H1 (cell line): ENCODE measurements at regions not wholly inside any gene's neighbourhood (a gene's known extent, or its start where the extent isn't known, plus 50 kb on each side); places are given as distances from the start of the nearest gene placed in this dataset.

Experiments
- CTCF ChIA-PET: fragments of 300-600 bp; sonication (Branson Sonifier 250); formaldehyde crosslinking; loops from one replicate; lab custom pipeline; 2021; ENCODE audit not compliant: partially characterized antibody; lab: Charles Lee
- POLR2A ChIA-PET: fragments of 300-600 bp; sonication (Branson Sonifier 250); formaldehyde crosslinking; loops from one replicate; lab custom pipeline; 2021; ENCODE audit warnings: inconsistent platforms; ENCODE audit not compliant: partially characterized antibody; lab: Charles Lee
- DNase-seq, 2 experiments: peaks; one replicate each; pipeline versions ENCODE4 v3.0.0 to v3.0.0-alpha.2; 2010 to 2022; ENCODE audit warnings: low spot score in 2 of 2, low read depth in 1 of 2, mixed read lengths in 1 of 2
- FAIRE-seq: peaks from 2 replicates; lab custom pipeline; 2011; peaks lifted over from hg19 to GRCh38; lab: Jason Lieb, UNC
- H2AFZ ChIP-seq: 2 replicates; pipeline ENCODE4 v1.8.1; 2012; ENCODE audit warnings: low read length, inconsistent platforms
- H2AK5ac ChIP-seq: 2 replicates; pipeline ENCODE4 v1.6.1; 2013; ENCODE audit warnings: low read depth, low read length
- H2BK120ac ChIP-seq: replicated peaks from 2 replicates; pipeline ENCODE3; 2013; ENCODE audit warnings: low read depth, low read length, inconsistent platforms
- H2BK12ac ChIP-seq: 2 replicates; pipeline ENCODE4 v1.6.1; 2013; ENCODE audit warnings: low read depth, low read length
- H2BK15ac ChIP-seq: 2 replicates; pipeline ENCODE4 v1.6.1; 2013; ENCODE audit warnings: low read length
- H2BK20ac ChIP-seq: 2 replicates; pipeline ENCODE4 v1.6.1; 2013; ENCODE audit warnings: low read length
- H2BK5ac ChIP-seq: 2 replicates; pipeline ENCODE4 v1.6.1; 2013; ENCODE audit warnings: low read depth, low read length
- H3K14ac ChIP-seq: 2 replicates; pipeline ENCODE4 v1.6.1; 2013; ENCODE audit warnings: inconsistent platforms; ENCODE audit not compliant: insufficient read length
- H3K18ac ChIP-seq: 2 replicates; pipeline ENCODE4 v1.6.1; 2013; ENCODE audit warnings: low read length; ENCODE audit errors: extremely low read depth
- H3K23ac ChIP-seq: 2 replicates; pipeline ENCODE4 v1.6.1; 2013; ENCODE audit warnings: inconsistent platforms; ENCODE audit not compliant: insufficient read length
- H3K23me2 ChIP-seq: 2 replicates; pipeline ENCODE4 v1.6.1; 2013; ENCODE audit warnings: low read depth, low read length
- H3K27ac ChIP-seq: 2 replicates; pipeline ENCODE4 v1.6.1; 2011; ENCODE audit warnings: low read depth, low read length, inconsistent platforms
- H3K27me3 ChIP-seq, 4 experiments: replicated peaks in 1 of 4; 1 replicate in 1 of 4; 2 replicates in 3 of 4; pipeline versions ENCODE4 v1.6.1 to v1.8.1; 2011 to 2013; ENCODE audit warnings: low read length in 3 of 4, mild to moderate bottlenecking in 3 of 4, inconsistent platforms in 2 of 4, mixed read lengths in 2 of 4, moderate library complexity in 1 of 4; ENCODE audit not compliant: control insufficient read depth in 3 of 4, insufficient read depth in 3 of 4; ENCODE audit errors: extremely low read depth in 1 of 4
- H3K36me3 ChIP-seq, 4 experiments: 2 replicates each; pipeline versions ENCODE4 v1.6.1 to v1.8.1; 2011 to 2013; ENCODE audit warnings: mild to moderate bottlenecking in 4 of 4, low read length in 3 of 4, moderate library complexity in 2 of 4, control low read depth in 1 of 4, inconsistent platforms in 1 of 4; ENCODE audit not compliant: insufficient read depth in 4 of 4, control insufficient read depth in 2 of 4
- H3K4ac ChIP-seq: replicated peaks from 2 replicates; pipeline ENCODE3; 2013; ENCODE audit warnings: low read length, low read depth, mixed read lengths, inconsistent platforms; ENCODE audit not compliant: insufficient read length
- H3K4me1 ChIP-seq, 4 experiments: replicated peaks in 1 of 4; 1 replicate in 1 of 4; 2 replicates in 3 of 4; pipeline versions ENCODE4 v1.6.1 to v1.8.1; 2011 to 2013; ENCODE audit warnings: low read length in 3 of 4, inconsistent platforms in 2 of 4, mixed read lengths in 1 of 4; ENCODE audit not compliant: insufficient read depth in 4 of 4, control insufficient read depth in 3 of 4
- H3K4me2 ChIP-seq, 2 experiments: 2 replicates each; pipeline versions ENCODE4 v1.6.1 to v1.8.1; 2011 to 2013; ENCODE audit warnings: low read depth in 2 of 2, low read length in 2 of 2, control low read depth in 1 of 2, inconsistent platforms in 1 of 2, mild to moderate bottlenecking in 1 of 2; ENCODE audit not compliant: insufficient read depth in 1 of 2
- H3K4me3 ChIP-seq, 4 experiments: fragments of 200-600, 300-600 bp in 1 of 4; sonication (generic), shearing (Covaris generic), sonication (Bioruptor Twin) in 1 of 4; 2 replicates each; pipeline versions ENCODE4 v1.5.1 to v1.8.1; 2011 to 2016; ENCODE audit warnings: low read length in 4 of 4, low read depth in 3 of 4, control low read depth in 2 of 4, inconsistent platforms in 2 of 4, mild to moderate bottlenecking in 2 of 4, mixed read lengths in 1 of 4, moderate library complexity in 1 of 4; ENCODE audit not compliant: insufficient read depth in 2 of 4; ENCODE audit errors: extremely low read depth in 1 of 4
- H3K56ac ChIP-seq: replicated peaks from 2 replicates; pipeline ENCODE3; 2013; ENCODE audit warnings: low read depth, mild to moderate bottlenecking, mixed read lengths, low read length, inconsistent platforms; ENCODE audit not compliant: insufficient read length
- H3K79me1 ChIP-seq: 2 replicates; pipeline ENCODE4 v1.6.1; 2013; ENCODE audit warnings: low read depth, low read length, control low read depth
- H3K79me2 ChIP-seq, 2 experiments: 2 replicates each; pipeline versions ENCODE4 v1.6.1 to v1.8.1; 2012 to 2013; ENCODE audit warnings: low read length in 2 of 2, mild to moderate bottlenecking in 2 of 2, inconsistent platforms in 1 of 2; ENCODE audit not compliant: insufficient read depth in 2 of 2, control insufficient read depth in 1 of 2
- H3K9ac ChIP-seq, 4 experiments: replicated peaks in 1 of 4; 1 replicate in 1 of 4; 2 replicates in 3 of 4; pipeline versions ENCODE4 v1.6.1 to v1.8.1; 2011 to 2013; ENCODE audit warnings: low read depth in 3 of 4, low read length in 3 of 4, control low read depth in 2 of 4, mild to moderate bottlenecking in 2 of 4, moderate library complexity in 2 of 4, inconsistent platforms in 1 of 4; ENCODE audit errors: extremely low read depth in 1 of 4
- H3K9me3 ChIP-seq, 2 experiments: 2 replicates each; pipeline versions ENCODE4 v1.6.1 to v1.8.1; 2012 to 2013; ENCODE audit warnings: mild to moderate bottlenecking in 2 of 2, moderate library complexity in 2 of 2, control low read depth in 1 of 2, inconsistent platforms in 1 of 2, low read depth in 1 of 2, low read length in 1 of 2, mixed read lengths in 1 of 2; ENCODE audit not compliant: insufficient read depth in 2 of 2
- H4K20me1 ChIP-seq, 2 experiments: replicated peaks in 1 of 2; 2 replicates each; pipeline versions ENCODE3 to v1.8.1; 2011 to 2013; ENCODE audit warnings: inconsistent platforms in 2 of 2, low read length in 2 of 2, mild to moderate bottlenecking in 1 of 2; ENCODE audit not compliant: insufficient read depth in 2 of 2, control insufficient read depth in 1 of 2
- H4K5ac ChIP-seq: 2 replicates; pipeline ENCODE4 v1.6.1; 2013; ENCODE audit warnings: low read length, low read depth, mixed read lengths, inconsistent platforms; ENCODE audit not compliant: insufficient read length
- H4K8ac ChIP-seq: 2 replicates; pipeline ENCODE4 v1.8.0; 2013; ENCODE audit warnings: mild to moderate bottlenecking, moderate library complexity, low read length, inconsistent platforms; ENCODE audit not compliant: insufficient read depth; ENCODE audit errors: extremely low read depth
- H4K91ac ChIP-seq: replicated peaks from 2 replicates; pipeline ENCODE3; 2013; ENCODE audit warnings: low read length, mixed read lengths, inconsistent platforms; ENCODE audit not compliant: insufficient read length
- BACH1 ChIP-seq: IDR thresholded peaks from 2 replicates; pipeline ENCODE4 v1.6.1; 2012; ENCODE audit warnings: low read length, improper control_type of control experiment
- CBX5 ChIP-seq: fragments of 300-800, 300-1000 bp; sonication (generic); IDR thresholded peaks from 2 replicates; pipeline ENCODE4 v1.7.1; 2016; ENCODE audit warnings: antibody characterized with exemption, low read length, low read depth
- RAD21 ChIP-seq, 2 experiments: IDR thresholded peaks in 1 of 2; conservative IDR thresholded peaks in 1 of 2; 2 replicates each; pipeline ENCODE4 v1.6.1; 2011; ENCODE audit warnings: low read depth in 2 of 2, low read length in 2 of 2, improper control_type of control experiment in 1 of 2, inconsistent platforms in 1 of 2, mild to moderate bottlenecking in 1 of 2, moderate library complexity in 1 of 2
- SIRT6 ChIP-seq: IDR thresholded peaks from one replicate; pipeline ENCODE4 v1.7.1; 2012; ENCODE audit warnings: low read length, inconsistent platforms
- TBP ChIP-seq: IDR thresholded peaks from 2 replicates; pipeline ENCODE4 v1.6.1; 2011; ENCODE audit warnings: low read depth, low read length, improper control_type of control experiment
- WGBS, 2 experiments: shearing (Covaris generic) in 1 of 2; methylation state at CpG; one replicate each; pipeline versions ENCODE4 v1.1.6 to v1.1.7; 2013 to 2015; ENCODE audit warnings: low lambda C conversion rate in 2 of 2, mixed read lengths in 2 of 2, inconsistent platforms in 1 of 2, low coverage in 1 of 2, missing lambda C conversion rate in 1 of 2; ENCODE audit not compliant: insufficient replicate concordance in 2 of 2, insufficient coverage in 1 of 2, insufficient read length in 1 of 2; ENCODE audit errors: extremely low coverage in 1 of 2, missing lambda C conversion rate in 1 of 2; 5-methylcytosine and 5-hydroxymethylcytosine counted together
- TF ChIP-seq, protein P1 (sequence below): IDR thresholded peaks from 2 replicates; pipeline ENCODE4 v1.6.1; 2012; ENCODE audit warnings: inconsistent platforms

DNA sequence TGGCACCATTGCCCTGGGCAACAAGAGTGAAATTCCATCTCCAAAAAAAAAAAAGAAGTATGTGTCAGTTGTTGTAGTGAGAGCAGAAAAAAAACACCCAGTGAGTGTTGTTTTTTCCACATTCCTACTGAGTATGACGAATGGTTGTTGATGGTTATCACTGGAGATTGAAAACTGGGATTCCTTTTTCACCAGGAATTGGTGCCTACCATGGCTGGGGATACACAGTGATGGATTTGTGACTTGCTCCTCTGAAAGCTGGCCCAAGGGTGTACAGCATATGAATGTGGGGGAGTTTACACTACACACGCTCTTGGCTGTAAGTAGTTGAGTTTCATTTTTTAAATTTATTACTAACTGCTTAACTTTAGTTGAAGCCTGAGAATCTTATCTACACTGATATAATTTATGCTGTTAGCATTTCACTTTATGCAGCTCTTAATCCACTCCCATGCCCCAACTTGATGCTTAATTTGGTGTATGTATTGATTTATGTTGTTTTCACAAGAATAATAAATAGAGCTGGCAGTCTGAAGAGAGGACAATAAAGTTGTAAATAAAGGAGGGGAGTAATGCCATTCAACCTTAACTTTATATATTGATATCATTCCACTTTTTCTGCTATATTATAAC lies 56.0 kb upstream of the MME start:
- Histone ChIP-seq H3K4me2 (no peak overlapping the region), H3K36me3 (no peaks in the 10 kb centered on the region; a peak in 1 of 8 replicates), H3K79me2 (no peaks in the 10 kb centered on the region), H3K9ac (no peak overlapping the region), H4K91ac (no peak overlapping the region), H2BK120ac (no peak overlapping the region), H3K27me3 (no peaks in the 10 kb centered on the region), H3K4ac (no peak overlapping the region), H2BK5ac (no peak overlapping the region), H2AFZ (no peak overlapping the region), H3K18ac (no peak overlapping the region), H2AK5ac (no peak overlapping the region), H3K27ac (no peak overlapping the region), H2BK20ac (no peak overlapping the region), H2BK12ac (no peak overlapping the region), H3K9me3 (peaks cover 3 to 6% of the 10 kb centered on the region in 2 experiments; a peak in 1 of 4 replicates), H3K4me1 (peaks cover 0 to 5% (median 2%) of the 10 kb centered on the region in 4 experiments; a peak in 2 of 7 replicates), H3K23ac (no peak overlapping the region), H4K8ac (no peak overlapping the region), H2BK15ac (no peak overlapping the region), H4K20me1 (no peaks in the 10 kb centered on the region), H3K14ac (no peak overlapping the region), H3K23me2 (no peaks in the 10 kb centered on the region), H3K4me3 (no peak overlapping the region), H3K79me1 (no peaks in the 10 kb centered on the region), H4K5ac (no peak overlapping the region), H3K56ac (no peak overlapping the region)
- ChIA-PET CTCF (no interaction called here), POLR2A (no interaction called here)
- DNase-seq (no peak), FAIRE-seq (no peak)
- WGBS, 2 experiments: 93% methylated on average over 2 of the region's 2 CpGs; no CpG with 5 or more reads in 1 of the 2 experiments
- TF ChIP-seq SIRT6 (no peak), BACH1 (no peak), TBP (no peak), CBX5 (no peak), RAD21 (IDR thresholded peaks at IDR 0.05 in 1 of 2, conservative IDR thresholded peaks at IDR 0.05 in 1 of 2; ENCODE audit: low read depth in 2 of 2, low read length in 2 of 2) (no peak)
- TF ChIP-seq, protein P1, sequence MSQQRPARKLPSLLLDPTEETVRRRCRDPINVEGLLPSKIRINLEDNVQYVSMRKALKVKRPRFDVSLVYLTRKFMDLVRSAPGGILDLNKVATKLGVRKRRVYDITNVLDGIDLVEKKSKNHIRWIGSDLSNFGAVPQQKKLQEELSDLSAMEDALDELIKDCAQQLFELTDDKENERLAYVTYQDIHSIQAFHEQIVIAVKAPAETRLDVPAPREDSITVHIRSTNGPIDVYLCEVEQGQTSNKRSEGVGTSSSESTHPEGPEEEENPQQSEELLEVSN: no peak
